Hematopoietic multipotent progenitor cell treated with erythropoietin and hydrocortisone succinate and interleukin-3 and kit ligand, for 15 days (in vitro differentiated cells): ENCODE measurements at regions not wholly inside any gene's neighbourhood (a gene's known extent, or its start where the extent isn't known, plus 50 kb on each side); places are given as distances from the start of the nearest gene placed in this dataset.

Experiments used
- DNase-seq: peaks from one replicate; pipeline ENCODE4 v3.0.0-alpha.2; 2015; ENCODE audit warnings: low spot score

GRCh38 chr1:98422816-98423215 is 238.7 kb upstream of the SNX7 start:
- no peak for DNase-seq

GRCh38 chr1:98421085-98421435 is 240.5 kb upstream of the SNX7 start:
- no peak for DNase-seq

DNA sequence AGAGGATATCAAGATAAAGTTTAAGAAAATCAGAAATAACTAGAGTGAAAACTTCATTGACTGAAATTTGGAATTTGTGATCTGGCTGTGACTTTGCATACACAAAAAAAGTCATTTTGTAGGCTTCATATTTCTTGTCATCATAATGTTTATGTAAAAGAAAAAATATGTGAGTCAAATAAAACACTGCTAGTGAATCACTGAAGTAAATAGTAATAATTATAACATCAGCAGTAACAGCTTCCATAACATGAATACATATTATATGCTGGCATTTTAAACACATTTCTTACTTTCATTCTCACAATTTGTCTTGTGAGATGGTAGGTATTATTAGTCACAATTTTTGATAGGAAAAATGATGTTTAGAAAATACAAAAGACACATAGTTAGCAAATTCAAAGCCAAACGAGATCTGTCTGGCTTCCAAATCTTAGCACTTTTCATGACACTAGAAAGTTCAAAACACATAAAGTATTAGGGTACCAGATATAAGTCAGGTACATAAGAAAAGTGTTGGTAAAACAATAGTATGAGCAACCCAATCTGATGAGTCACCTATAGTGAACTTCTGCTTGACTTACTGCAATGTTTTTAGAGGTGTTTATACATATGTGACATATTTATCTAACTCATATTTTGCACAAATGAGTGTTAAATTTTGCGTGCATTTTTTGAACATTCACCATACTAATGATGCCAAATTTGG is 241.0 kb upstream of the SNX7 start:
- DNase-seq: no peak

DNA sequence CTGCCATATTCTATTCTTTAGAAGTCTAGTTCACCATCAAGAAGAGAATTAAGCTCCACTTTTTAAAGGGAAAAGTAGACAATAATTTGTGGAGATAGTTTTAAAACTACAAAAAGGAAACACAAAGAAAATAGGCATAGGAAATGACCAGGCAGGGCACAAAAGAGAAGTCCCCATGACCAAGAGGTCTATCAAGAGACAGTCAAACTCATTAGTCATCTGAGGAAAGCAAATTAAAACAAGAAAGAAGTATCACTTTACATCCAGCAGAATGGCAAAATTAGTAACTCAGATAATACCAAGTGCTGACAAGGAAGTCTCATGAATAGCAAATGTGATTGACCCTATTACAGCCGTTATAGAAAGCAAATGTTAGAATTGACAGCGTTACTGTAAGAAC is 243.7 kb upstream of the SNX7 start:
- DNase-seq: no peak

DNA sequence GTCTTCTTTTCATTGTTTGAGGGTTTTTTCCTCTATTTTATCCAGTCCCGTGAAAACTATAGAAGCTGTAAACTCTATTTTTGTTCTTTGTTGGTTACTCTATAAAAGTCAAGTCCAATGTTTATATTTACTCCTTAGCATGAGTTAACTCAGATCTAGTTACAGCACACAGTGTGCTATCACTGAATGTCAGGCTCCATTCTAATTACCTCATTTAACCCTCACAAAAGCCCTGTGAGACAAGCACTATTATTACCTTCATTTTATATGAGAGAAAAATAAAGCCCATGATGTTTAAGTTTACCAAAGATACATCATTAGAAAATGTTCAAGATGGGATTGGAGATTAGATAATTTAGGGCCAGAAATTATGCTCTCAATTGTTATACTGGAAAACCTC is 251.4 kb upstream of the SNX7 start:
- DNase-seq: no peak

- no peak for DNase-seq
Measured at GRCh38 chr1:98406352-98407088, 255.0 kb upstream of the SNX7 start.

- DNase-seq: no peak
Measured at GRCh38 chr1:98405581-98406074, 255.9 kb upstream of the SNX7 start.

DNA sequence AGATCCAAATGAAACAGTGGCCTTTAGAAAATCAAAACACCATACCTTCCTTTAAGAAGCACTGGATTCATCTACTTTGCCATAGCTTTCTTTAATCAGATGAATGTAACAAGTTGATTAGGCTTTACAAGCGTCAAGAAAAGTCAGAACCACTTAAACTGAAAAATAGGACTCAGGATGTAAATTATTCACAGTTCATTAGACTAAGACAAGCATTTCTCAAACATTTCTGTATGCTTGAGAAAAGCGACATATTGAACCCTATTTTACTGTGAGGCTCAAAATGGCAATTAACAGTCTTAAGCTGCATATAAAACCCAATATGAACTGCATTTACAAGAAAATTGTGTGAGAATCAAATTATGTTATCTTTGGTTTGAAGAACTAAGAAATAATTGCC is 256.7 kb upstream of the SNX7 start:
- DNase-seq: no peak

DNA sequence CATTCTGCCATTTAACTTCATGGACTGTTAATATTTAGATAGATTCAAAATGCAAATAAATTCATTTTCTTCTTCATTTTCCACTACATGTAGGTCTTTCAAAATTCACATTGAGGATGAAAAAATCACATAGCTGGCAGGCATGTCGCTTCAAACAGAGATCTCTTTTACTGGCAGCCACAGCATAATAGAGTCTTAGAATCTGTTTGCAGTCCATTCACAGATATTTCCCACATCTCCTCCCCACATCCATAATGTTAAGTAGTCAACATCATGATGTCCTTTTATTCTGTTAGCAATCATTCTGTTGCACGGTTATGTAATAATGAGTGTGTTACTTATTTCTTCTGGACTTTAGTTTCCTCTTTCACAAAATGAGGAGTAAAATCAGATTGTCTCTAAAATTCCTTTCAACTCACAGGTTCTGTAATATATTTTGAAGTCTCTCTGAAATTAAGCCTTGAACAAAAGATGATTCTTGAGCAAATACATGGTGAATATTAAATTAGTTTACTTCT is 257.5 kb upstream of the SNX7 start:
- no peak for DNase-seq

DNA sequence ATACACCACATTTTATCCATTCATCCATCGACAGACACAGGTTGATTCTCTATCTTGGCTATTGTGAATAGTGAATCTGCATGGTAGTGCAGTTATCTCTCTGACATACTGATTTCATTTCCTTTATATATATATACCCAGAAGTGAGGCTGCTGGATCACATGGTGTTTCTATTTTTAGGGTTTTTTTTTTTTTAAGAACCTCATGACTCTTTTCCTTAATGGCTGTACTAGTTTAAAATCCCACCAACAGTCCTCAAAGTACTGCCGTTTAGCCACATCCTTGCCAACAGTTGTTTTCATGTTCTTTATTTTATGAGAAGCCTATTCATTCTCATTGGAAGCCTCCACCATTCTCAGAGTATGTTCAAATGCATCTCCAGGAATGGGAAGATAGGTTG is 258.7 kb upstream of the SNX7 start:
- DNase-seq: no peak

GRCh38 chr1:98400446-98400845 is 261.1 kb upstream of the SNX7 start:
- no peak for DNase-seq

DNA sequence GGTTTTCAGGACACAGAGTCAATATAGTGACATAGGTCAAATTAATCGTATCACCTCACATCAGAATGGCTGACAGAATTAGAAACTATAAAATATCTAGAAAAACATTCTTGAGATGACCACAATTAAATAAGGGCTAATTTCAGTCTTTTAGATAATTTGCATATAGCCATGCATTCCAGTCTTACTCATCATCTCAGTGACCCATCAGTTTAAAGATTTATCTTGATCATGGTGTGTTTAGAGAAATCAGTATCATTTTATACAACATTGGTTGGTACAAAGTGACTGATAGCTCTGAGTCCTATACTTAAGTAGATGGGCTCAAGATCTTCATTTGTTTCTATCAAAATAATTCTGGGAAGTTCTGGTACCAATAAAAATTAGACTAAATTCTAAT is 262.3 kb upstream of the SNX7 start:
- no peak for DNase-seq

DNA sequence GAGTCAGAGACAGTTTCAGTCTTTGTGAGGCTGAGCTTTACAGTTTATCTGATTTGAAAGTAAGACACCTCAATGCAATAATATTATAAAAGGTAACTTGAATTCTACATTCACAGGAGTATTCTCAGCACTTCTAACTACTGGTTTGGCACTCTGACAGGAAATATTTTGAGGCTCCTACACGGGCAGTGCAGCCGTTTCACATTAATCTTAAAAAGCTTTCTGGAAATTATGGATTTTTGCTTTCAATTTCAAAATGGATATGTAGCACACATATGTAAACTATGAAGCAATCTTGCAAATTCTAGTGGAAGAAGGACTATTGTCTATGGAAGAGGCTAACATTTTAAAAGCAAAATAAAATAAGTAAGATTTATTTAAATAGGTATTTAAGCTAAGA is 262.9 kb upstream of the SNX7 start:
- DNase-seq: no peak

DNA sequence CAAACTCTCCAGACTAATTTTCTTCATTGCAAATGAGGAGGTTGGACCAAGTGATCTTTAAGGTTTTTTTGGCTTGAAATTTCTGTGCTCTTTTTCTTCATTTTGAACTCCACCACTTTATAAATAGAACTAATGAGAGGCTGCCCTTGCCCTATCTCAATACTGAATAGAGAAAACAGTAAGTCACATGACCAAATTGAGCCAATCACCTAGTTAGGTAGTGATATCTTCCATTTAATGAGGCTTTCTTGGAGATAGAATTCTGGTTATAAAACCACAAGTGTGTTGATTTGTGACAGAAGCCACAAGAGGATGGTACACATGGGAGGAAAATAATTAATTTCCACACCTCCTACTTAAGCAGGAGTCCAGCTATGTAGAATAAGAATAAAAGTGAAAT is 263.4 kb upstream of the SNX7 start:
- no peak for DNase-seq

GRCh38 chr1:98393719-98394118 is 267.8 kb upstream of the SNX7 start:
- DNase-seq: no peak

DNA sequence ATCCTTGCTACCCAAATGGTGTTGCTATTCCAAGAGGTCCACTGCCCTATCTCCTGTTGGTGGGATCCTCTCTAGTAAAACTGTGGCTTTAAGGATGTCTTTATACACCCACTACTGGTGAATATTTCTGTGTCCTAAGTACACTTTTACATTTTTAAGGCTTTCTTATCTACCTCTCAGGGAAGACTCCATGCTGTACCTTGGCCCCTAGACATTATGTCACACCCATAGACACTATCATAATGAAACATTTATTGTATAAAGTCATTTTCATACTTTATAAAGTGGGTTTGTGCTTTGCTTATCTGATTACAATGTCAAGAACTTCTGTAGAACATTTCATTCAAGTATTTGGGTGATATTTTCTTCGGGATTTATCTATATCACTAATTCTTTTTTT is 270.3 kb upstream of the SNX7 start:
- DNase-seq: no peak

GRCh38 chr1:98389809-98390208 is 271.7 kb upstream of the SNX7 start:
- no peak for DNase-seq

DNA sequence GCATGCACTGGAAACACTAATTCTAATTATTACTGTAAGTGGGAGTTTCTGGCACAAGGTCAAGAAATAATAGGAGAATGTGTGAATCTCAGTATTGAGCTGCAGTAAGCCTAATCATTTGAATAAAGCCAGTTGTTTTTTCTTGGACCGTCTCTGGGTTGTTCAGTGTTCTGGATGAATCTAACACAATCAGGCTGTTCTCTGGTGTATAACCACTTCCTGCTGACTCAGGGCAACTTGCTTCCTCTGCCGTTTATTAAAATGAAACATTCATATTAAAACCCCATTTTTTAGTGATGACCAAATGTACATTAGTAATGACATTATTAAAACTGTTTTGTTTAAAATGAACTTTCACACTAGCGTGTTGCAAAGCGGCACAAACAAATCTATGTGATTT is 273.1 kb upstream of the SNX7 start:
- no peak for DNase-seq

- no peak for DNase-seq
Measured at GRCh38 chr1:98387701-98388100, 273.8 kb upstream of the SNX7 start.

- DNase-seq: no peak
Measured at GRCh38 chr1:98386675-98387440, 274.7 kb upstream of the SNX7 start.

DNA sequence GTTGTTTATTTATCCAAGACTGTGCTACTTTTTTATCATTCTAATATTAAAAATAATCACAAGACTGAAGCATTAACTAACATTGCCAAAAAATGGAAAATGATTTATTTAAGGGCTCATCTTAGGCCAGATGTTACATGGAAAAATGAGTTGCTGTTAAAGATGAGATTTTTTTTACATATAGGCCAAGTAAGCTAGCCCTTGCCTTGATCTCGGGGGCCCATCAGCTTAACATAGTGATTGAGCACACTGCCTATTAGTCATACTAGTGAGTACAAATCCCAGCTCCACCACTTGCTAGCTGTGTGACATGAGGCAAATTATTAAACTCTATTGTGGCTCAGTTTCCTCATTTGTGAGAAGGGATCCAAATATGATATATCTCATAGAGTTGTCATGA is 275.9 kb upstream of the SNX7 start:
- DNase-seq: no peak

DNA sequence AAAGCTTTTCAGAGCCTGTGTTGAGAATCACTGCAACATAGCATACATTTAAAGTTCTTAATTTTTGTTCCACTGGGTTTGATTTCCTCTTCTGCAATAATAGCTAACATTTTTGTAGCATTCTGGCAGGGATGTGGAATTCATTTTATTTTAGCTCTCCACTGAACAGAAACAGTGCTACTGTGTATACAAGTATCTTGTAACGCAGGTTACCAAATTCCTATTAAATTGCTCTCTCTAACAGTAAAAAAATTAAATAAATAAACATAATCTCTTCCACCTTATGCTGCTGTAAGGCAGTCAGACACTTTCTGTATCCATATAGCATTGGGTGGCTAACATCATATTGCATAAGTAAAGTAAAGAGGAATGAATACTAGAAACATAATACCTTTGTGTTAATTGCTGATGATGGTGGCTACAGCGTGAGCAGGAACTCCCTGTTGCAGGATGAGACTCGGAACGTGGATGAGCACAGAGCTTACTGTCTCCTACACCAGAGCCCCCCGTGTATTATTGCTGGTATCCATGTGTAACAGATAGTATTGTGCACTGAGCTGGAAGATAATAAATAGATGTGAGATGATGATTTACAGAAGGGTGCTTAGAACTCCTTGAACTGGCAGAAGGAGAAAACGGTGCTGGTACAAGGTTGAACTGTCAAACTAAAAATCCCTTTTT is 276.9 kb upstream of the SNX7 start:
- DNase-seq: no peak
